ENCODE measurements at regions not wholly inside any gene's neighbourhood (a gene's known extent, or its start where the extent isn't known, plus 50 kb on each side); places are given as distances from the start of the nearest gene placed in this dataset.
"Not testable (repeated sequence)": the region's sequence is repeated elsewhere in the genome, so short reads cannot be mapped to it uniquely, and the experiment has no call there.

DNA sequence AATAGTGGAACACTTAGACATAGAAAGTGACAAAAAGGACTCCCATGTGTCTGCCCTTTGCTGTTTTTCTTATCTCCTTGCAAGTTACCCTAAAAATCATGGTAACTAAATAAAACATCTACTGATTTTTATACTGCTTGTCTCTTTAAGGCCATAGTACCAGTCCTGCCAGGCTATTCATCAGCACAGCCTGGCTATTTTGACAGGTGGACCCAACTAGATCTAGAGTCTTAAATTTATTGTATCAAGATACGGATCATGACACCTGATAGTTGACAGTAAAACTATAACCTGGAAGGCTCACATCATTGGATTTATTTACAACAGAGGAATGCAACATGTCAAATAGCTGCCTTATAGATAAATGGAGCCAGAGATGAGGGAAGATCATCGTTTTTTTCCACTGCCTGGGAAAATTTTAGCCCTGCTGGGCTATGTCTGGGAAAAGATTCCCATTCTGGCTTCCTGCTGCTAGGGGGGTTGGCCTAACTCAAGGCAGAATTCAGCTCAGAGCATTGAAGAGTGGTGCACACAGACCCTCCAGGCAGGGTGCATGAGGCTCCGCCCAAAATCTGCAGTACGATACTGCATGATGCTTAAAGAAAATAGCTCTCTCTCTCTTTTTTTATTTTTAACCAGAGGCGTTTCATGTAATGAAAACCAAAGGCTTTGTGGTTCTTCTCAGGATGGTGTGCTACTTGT is 292.0 kb upstream of the FZD8 start:
- TF ChIP-seq, protein P1, sequence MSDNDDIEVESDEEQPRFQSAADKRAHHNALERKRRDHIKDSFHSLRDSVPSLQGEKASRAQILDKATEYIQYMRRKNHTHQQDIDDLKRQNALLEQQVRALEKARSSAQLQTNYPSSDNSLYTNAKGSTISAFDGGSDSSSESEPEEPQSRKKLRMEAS (IDR thresholded peaks at IDR 0.05; ENCODE audit: low read depth, low read length), result no peak
- TF ChIP-seq MYC (IDR thresholded peaks at IDR 0.05; ENCODE audit: low read depth, low read length), result no peak
- TF ChIP-seq POLR2A (IDR thresholded peaks at IDR 0.05; ENCODE audit: extremely low read depth, insufficient read length), result no peak
- TF ChIP-seq, protein P2, sequence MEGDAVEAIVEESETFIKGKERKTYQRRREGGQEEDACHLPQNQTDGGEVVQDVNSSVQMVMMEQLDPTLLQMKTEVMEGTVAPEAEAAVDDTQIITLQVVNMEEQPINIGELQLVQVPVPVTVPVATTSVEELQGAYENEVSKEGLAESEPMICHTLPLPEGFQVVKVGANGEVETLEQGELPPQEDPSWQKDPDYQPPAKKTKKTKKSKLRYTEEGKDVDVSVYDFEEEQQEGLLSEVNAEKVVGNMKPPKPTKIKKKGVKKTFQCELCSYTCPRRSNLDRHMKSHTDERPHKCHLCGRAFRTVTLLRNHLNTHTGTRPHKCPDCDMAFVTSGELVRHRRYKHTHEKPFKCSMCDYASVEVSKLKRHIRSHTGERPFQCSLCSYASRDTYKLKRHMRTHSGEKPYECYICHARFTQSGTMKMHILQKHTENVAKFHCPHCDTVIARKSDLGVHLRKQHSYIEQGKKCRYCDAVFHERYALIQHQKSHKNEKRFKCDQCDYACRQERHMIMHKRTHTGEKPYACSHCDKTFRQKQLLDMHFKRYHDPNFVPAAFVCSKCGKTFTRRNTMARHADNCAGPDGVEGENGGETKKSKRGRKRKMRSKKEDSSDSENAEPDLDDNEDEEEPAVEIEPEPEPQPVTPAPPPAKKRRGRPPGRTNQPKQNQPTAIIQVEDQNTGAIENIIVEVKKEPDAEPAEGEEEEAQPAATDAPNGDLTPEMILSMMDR (IDR thresholded peaks at IDR 0.05; ENCODE audit: low read depth, low read length), result no peak
- no peak for DNase-seq (ENCODE audit: low read depth)
- no peak overlapping the region for H3K4me3 ChIP-seq (ENCODE audit: low read depth, low read length)

DNA sequence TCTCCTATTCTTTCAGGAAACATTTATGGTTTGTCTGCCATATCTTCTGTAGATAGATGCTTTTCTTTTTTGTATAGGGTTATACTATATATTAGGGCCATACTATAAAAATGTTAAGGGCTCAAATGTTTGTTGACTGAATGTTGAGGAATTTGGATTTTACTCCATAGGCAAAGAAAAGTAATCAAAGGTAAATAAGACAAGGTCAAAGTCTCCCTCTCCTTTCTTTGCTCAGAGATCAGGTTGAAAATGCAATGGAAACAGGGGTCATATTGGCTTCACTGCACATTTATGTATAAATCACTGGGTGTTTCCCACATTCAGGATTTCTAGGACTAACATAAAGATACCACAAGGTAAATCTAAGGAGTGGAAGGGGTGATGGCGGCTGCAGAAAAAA is 291.4 kb upstream of the FZD8 start:
- no peak overlapping the region for H3K4me3 ChIP-seq (ENCODE audit: low read depth, low read length)
- TF ChIP-seq MYC (IDR thresholded peaks at IDR 0.05; ENCODE audit: low read depth, low read length) (no peak), POLR2A (IDR thresholded peaks at IDR 0.05; ENCODE audit: extremely low read depth, insufficient read length) (no peak)
- TF ChIP-seq, protein P1 (IDR thresholded peaks at IDR 0.05; ENCODE audit: low read depth, low read length), result no peak
- TF ChIP-seq, protein P2 (IDR thresholded peaks at IDR 0.05; ENCODE audit: low read depth, low read length), result no peak
- no peak for DNase-seq (ENCODE audit: low read depth)

DNA sequence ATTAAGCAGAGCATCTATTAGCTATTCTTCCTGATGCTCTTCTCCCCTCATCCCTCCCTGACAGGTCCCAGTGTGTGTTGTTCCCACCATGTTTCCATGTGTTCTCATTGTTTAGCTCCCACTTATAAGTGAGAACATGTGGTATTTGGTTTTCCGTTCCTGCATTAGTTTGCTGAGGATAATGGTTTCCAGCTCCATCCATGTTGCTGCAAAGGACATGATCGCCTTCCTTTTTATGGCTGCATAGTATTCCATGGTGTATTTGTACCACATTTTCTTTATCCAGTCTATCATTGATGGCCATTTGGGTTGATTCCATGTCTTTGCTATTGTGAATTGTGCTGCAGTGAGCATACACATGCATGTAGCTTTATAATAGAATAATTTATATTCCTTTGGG is 287.9 kb upstream of the FZD8 start:
- not testable (repeated sequence) for H3K4me3 ChIP-seq (ENCODE audit: low read depth, low read length); DNase-seq (ENCODE audit: low read depth)

DNA sequence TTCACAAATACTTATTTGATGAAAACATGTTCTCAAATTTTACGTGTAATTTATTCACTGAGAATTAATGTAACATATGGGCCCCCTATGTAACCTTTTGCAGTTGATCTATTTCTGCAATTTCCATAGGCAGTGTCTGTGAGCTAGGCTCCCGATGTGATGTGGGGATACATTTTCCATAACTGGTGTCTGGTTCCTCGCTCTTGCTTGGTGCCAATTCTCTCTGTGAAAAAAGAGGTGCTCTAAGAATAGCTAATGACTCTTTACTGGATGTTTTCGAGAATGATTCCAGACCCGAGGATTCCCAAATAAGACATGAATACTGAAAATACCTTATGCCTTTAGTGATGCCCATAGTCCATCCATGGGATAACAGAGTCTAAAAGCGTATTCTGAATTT is 286.7 kb upstream of the FZD8 start:
- TF ChIP-seq MYC (IDR thresholded peaks at IDR 0.05; ENCODE audit: low read depth, low read length) (no peak), POLR2A (IDR thresholded peaks at IDR 0.05; ENCODE audit: extremely low read depth, insufficient read length) (no peak)
- TF ChIP-seq, protein P2 (IDR thresholded peaks at IDR 0.05; ENCODE audit: low read depth, low read length), result no peak
- TF ChIP-seq, protein P1 (IDR thresholded peaks at IDR 0.05; ENCODE audit: low read depth, low read length), result no peak
- H3K4me3 ChIP-seq (ENCODE audit: low read depth, low read length), result no peak overlapping the region
- DNase-seq (ENCODE audit: low read depth), result no peak

DNA sequence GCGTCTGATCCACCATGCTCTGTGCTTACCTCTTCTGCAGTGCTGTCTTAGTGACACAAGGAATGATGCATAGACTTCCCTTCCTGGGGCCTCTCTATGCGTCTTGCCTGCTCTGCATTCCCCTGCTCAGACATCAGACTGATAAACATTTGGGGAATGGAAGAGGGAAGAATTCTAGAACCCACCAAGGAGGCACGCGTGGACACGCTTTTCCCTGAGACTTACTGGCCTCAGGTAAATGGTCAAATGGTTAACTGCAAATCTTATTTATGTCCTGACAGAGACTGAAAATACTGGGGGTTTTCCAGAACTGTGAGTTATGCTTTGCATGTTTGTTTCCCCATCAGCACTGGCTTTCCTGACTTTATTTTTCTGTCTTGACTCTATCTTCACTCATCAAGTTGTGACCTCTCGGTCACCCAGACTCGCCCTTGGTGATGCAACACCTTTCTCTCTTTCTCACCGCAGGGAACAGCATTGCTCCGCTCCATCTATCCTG is 285.9 kb upstream of the FZD8 start:
- no peak for DNase-seq (ENCODE audit: low read depth)
- TF ChIP-seq, protein P2 (IDR thresholded peaks at IDR 0.05; ENCODE audit: low read depth, low read length), result no peak
- TF ChIP-seq POLR2A (IDR thresholded peaks at IDR 0.05; ENCODE audit: extremely low read depth, insufficient read length) (no peak), MYC (IDR thresholded peaks at IDR 0.05; ENCODE audit: low read depth, low read length) (no peak)
- TF ChIP-seq, protein P1 (IDR thresholded peaks at IDR 0.05; ENCODE audit: low read depth, low read length), result no peak
- H3K4me3 ChIP-seq (ENCODE audit: low read depth, low read length), result no peak overlapping the region

DNA sequence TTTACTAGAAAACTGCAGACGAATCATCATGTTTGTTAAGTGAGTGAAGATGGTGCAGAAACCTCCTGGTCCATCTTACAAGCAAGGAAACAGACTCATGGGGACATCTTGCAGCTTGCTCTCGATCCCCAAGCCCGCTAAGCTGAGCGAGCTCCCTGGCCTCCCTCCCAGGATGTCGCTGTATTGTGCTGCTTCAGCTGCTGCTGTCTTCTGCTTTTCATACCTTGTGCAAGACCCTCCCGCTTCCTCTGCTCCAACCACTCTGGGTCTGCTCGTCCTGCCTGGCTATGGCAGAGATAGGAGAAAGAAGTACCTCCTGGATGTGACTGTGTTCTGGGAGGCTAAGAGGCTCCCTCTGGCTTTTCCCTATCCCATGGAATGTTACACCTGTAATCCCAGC is 285.2 kb upstream of the FZD8 start:
- TF ChIP-seq, protein P2 (IDR thresholded peaks at IDR 0.05; ENCODE audit: low read depth, low read length), result no peak
- no peak for TF ChIP-seq MYC (IDR thresholded peaks at IDR 0.05; ENCODE audit: low read depth, low read length)
- TF ChIP-seq, protein P1 (IDR thresholded peaks at IDR 0.05; ENCODE audit: low read depth, low read length), result no peak
- no peak for TF ChIP-seq POLR2A (IDR thresholded peaks at IDR 0.05; ENCODE audit: extremely low read depth, insufficient read length)
- DNase-seq (ENCODE audit: low read depth), result peak; percentile 1
- H3K4me3 ChIP-seq (ENCODE audit: low read depth, low read length), result no peak overlapping the region
